ENCODE measurements at regions not wholly inside any gene's neighbourhood (a gene's known extent, or its start where the extent isn't known, plus 50 kb on each side); places are given as distances from the start of the nearest gene placed in this dataset.

DNA sequence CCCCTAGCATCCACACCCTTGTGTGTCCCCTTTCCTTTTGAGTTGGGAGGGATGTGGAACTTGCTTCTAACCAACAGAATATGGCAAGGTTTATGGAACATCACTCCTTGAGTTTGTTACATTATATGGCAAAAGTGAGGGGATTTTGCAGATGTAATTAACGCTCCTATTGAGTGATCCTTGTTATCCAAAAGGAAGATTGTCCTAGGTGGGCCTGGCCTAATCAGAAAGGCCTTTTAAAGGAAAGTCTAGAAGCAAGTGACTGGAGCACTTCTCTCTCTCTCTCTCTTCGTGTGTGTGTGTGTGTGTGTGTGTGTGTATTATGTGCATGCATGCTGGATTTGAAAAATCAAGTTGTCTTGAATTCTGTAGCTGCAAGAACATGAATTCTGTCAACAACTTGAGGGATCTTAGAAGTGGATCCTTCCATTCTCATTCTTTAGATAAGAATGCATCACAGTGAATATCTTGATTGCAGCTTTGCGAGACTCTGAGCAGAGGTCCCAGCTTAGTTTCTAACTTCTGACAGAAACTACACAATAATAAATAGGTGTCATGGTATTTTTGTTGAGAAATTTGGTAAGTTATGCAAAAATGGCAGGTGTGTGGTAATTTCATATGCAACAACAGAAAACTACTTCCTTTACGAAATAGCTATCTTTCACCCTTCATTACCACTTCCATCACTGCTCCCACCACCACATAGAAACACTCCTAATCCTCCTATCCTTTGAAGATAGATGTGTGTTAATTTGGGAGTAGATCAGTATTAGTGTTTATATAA is 360.9 kb upstream of the CBLB start:
- Histone ChIP-seq H3K36me3 (no peaks in the 10 kb centered on the region), H3K4me1 (no peaks in the 10 kb centered on the region), H3K27ac (no peak overlapping the region), H3K9me3 (no peaks in the 10 kb centered on the region), H3K4me3 (no peak overlapping the region), H3K27me3 (no peaks in the 10 kb centered on the region)
- WGBS, 2 donors = 82 to 91% methylated on average over 4 of the region's 4 CpGs
- TF ChIP-seq EP300 (IDR thresholded peaks at IDR 0.05) = no peak
- TF ChIP-seq POLR2A (IDR thresholded peaks at IDR 0.05) = no peak
- TF ChIP-seq, protein P1, sequence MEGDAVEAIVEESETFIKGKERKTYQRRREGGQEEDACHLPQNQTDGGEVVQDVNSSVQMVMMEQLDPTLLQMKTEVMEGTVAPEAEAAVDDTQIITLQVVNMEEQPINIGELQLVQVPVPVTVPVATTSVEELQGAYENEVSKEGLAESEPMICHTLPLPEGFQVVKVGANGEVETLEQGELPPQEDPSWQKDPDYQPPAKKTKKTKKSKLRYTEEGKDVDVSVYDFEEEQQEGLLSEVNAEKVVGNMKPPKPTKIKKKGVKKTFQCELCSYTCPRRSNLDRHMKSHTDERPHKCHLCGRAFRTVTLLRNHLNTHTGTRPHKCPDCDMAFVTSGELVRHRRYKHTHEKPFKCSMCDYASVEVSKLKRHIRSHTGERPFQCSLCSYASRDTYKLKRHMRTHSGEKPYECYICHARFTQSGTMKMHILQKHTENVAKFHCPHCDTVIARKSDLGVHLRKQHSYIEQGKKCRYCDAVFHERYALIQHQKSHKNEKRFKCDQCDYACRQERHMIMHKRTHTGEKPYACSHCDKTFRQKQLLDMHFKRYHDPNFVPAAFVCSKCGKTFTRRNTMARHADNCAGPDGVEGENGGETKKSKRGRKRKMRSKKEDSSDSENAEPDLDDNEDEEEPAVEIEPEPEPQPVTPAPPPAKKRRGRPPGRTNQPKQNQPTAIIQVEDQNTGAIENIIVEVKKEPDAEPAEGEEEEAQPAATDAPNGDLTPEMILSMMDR (IDR thresholded peaks at IDR 0.05) = no peak
- no peak for DNase-seq (ENCODE audit: low spot score in 2 of 2)

DNA sequence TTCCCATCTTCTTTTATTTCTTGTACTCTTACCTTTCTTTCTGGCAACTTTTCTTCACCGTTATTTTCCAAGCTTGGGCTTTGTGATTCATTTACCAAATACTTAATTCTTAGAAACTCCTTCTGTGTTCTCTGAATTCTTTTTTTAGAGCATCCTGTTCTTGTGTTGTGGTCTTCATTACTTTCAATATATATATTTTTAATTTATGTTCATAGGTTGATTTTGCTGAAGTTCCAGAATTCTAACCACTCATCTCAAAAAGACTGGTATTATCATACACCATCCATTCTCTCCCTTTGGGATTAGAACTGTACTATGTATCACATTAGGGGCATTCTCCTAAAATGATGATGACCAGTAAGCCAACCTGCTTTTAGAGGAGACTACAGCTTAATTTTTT is 362.3 kb upstream of the CBLB start:
- DNase-seq (ENCODE audit: low spot score in 2 of 2) = no peak
- H3K27ac ChIP-seq = no peak overlapping the region
- H3K36me3 ChIP-seq = no peaks in the 10 kb centered on the region
- no peaks in the 10 kb centered on the region for H3K27me3 ChIP-seq
- H3K4me3 ChIP-seq = no peak overlapping the region
- 87 to 95% methylated on average over 1 of the region's 1 CpG for WGBS, 2 donors
- H3K9me3 ChIP-seq = no peaks in the 10 kb centered on the region
- TF ChIP-seq EP300 (IDR thresholded peaks at IDR 0.05) (no peak), POLR2A (IDR thresholded peaks at IDR 0.05) (no peak)
- TF ChIP-seq, protein P1 (IDR thresholded peaks at IDR 0.05) = no peak
- H3K4me1 ChIP-seq = no peaks in the 10 kb centered on the region

DNA sequence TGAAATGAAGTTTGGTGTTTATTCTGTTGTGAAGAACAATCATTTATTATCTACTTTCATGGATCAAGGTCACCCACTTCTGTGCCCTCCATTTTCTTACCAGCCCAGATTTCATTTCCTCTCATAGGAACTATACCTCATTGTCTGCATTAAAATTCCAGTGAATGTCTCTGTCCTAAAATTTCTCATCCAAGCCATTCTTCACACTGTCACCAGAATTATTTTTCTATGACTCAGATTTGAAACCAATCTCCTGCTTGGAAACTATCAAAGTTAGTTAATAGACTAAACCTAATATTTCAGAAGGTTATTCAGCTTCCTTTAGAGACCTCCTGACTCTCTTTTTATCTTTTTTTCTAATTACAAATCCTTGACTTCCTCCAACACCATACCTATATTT is 364.1 kb upstream of the CBLB start:
- Histone ChIP-seq H3K36me3 (no peaks in the 10 kb centered on the region), H3K27ac (no peak overlapping the region), H3K4me1 (no peaks in the 10 kb centered on the region), H3K4me3 (no peak overlapping the region), H3K9me3 (no peaks in the 10 kb centered on the region), H3K27me3 (no peaks in the 10 kb centered on the region)
- TF ChIP-seq POLR2A (IDR thresholded peaks at IDR 0.05) (no peak), EP300 (IDR thresholded peaks at IDR 0.05) (no peak)
- TF ChIP-seq, protein P1 (IDR thresholded peaks at IDR 0.05) = no peak
- DNase-seq (ENCODE audit: low spot score in 2 of 2) = no peak

DNA sequence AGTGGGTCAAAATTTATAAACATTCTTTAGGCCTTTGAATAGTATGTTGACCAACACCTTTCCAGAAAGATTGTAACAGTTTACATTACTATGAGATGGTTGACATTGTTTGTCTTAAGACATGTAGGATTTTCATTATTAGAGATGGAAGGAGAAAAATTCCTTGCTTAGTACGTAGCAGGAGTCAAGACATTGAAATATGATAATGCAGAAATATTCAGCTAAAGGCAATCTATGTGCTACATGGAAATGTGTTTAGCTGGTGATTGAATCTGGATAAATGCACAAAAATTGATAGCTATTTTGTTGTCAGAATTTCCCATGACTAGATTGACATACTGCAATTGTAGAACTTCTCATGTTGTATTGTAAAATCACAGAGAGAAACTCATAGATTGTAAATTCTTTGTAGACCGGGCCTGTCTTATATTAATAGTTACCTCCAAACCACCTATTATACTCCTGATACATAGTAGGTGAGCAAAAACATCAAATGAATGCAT is 370.4 kb upstream of the CBLB start:
- H3K27ac ChIP-seq = no peak overlapping the region
- DNase-seq (ENCODE audit: low spot score in 2 of 2) = no peak
- no peaks in the 10 kb centered on the region for H3K9me3 ChIP-seq
- H3K27me3 ChIP-seq = no peaks in the 10 kb centered on the region
- H3K4me3 ChIP-seq = no peak overlapping the region
- no peaks in the 10 kb centered on the region for H3K4me1 ChIP-seq
- H3K36me3 ChIP-seq = no peaks in the 10 kb centered on the region
- no peak for TF ChIP-seq POLR2A (IDR thresholded peaks at IDR 0.05)
- TF ChIP-seq, protein P1 (IDR thresholded peaks at IDR 0.05) = no peak
- no peak for TF ChIP-seq EP300 (IDR thresholded peaks at IDR 0.05)
- 96 to 98% methylated on average over 2 of the region's 2 CpGs for WGBS, 2 donors

DNA sequence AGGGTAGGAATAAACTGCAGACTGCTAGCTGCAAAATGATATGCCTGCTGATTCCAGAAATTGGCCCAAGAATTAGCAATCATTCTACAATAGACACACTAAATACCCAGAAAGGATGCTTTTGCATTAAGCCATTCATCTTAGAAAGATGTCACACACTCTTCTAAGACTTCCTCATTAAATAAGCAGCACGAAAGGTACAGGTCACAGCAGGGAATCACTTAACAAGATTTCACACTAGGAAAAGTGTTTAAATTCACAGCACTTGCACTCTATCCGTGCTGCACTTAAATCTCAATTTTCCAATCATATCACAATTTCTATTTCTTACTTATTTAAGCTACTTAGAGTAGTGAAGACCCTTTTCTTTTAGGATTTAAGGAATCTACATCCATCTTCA is 372.8 kb upstream of the CBLB start:
- DNase-seq (ENCODE audit: low spot score in 2 of 2) = no peak
- no peak overlapping the region for H3K27ac ChIP-seq
- WGBS, 2 donors = 66 to 67% methylated on average over 2 of the region's 2 CpGs
- TF ChIP-seq EP300 (IDR thresholded peaks at IDR 0.05) (no peak), POLR2A (IDR thresholded peaks at IDR 0.05) (no peak)
- TF ChIP-seq, protein P1 (IDR thresholded peaks at IDR 0.05) = no peak
- no peaks in the 10 kb centered on the region for H3K27me3 ChIP-seq
- H3K36me3 ChIP-seq = no peaks in the 10 kb centered on the region
- no peaks in the 10 kb centered on the region for H3K9me3 ChIP-seq
- H3K4me1 ChIP-seq = no peaks in the 10 kb centered on the region
- H3K4me3 ChIP-seq = no peak overlapping the region
